ENCODE measurements at regions not wholly inside any gene's neighbourhood (a gene's known extent, or its start where the extent isn't known, plus 50 kb on each side); places are given as distances from the start of the nearest gene placed in this dataset.

DNA sequence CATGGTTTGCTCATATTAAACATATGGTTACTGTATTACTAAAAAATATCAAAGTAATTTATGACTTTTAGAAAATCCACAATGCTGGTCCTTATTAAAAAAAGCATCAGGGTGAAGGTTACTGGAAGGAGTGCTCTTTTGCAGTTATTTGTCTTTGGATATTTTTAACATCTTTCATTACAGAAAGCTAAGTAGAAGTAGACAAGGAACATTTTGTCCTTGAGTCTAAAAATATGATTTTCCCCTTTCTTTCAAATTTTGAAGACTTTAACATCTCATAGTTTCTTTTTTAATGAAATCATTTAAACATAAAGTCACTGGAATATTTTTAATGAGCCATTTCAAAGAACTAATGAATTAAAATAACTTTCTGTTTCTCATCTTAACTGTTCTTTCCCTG lies 110.1 kb upstream of the TNS3 start:
- TF ChIP-seq EP300 (conservative IDR thresholded peaks at IDR 0.05; ENCODE audit: poor library complexity, severe bottlenecking) (no peak), SMC3 (conservative IDR thresholded peaks at IDR 0.05; ENCODE audit: poor library complexity) (no peak), MXI1 (conservative IDR thresholded peaks at IDR 0.05; ENCODE audit: poor library complexity, severe bottlenecking) (no peak)
- TF ChIP-seq, protein P1, sequence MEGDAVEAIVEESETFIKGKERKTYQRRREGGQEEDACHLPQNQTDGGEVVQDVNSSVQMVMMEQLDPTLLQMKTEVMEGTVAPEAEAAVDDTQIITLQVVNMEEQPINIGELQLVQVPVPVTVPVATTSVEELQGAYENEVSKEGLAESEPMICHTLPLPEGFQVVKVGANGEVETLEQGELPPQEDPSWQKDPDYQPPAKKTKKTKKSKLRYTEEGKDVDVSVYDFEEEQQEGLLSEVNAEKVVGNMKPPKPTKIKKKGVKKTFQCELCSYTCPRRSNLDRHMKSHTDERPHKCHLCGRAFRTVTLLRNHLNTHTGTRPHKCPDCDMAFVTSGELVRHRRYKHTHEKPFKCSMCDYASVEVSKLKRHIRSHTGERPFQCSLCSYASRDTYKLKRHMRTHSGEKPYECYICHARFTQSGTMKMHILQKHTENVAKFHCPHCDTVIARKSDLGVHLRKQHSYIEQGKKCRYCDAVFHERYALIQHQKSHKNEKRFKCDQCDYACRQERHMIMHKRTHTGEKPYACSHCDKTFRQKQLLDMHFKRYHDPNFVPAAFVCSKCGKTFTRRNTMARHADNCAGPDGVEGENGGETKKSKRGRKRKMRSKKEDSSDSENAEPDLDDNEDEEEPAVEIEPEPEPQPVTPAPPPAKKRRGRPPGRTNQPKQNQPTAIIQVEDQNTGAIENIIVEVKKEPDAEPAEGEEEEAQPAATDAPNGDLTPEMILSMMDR (IDR thresholded peaks at IDR 0.05; ENCODE audit: poor library complexity, severe bottlenecking) = no peak

All from neural cell (in vitro differentiated cells).